GM19468 (cell line): ENCODE measurements at regions not wholly inside any gene's neighbourhood (a gene's known extent, or its start where the extent isn't known, plus 50 kb on each side); places are given as distances from the start of the nearest gene placed in this dataset.

Source experiments
- ATAC-seq: cut with Tn5 transposase; IDR thresholded peaks from one replicate; pipeline ENCODE4 v1.9.1; 2021; ENCODE audit warnings: mild to moderate bottlenecking, moderate library complexity, moderate number of reproducible peaks; ENCODE audit not compliant: unreplicated experiment; ENCODE audit errors: extremely low read depth

DNA sequence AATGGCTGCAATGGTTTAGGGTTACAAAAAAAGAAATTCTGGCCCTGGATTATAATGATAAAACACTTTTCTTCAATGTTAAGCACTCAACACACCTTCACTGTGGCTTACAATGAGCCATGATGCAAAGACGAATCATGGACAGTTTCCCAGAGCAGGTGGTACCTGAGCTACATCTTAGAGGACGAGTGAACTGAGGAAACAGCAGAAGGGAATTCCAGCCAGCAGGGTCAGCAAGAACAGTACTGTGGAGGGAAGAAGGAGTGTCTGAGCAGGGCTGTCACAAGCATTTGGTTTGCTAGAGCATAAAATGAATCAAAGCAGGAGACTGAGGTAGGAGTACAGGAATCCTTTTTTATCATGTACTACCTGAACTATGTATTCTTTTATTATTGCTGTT lies 332.8 kb upstream of the C11orf87 start:
- no peak for ATAC-seq

DNA sequence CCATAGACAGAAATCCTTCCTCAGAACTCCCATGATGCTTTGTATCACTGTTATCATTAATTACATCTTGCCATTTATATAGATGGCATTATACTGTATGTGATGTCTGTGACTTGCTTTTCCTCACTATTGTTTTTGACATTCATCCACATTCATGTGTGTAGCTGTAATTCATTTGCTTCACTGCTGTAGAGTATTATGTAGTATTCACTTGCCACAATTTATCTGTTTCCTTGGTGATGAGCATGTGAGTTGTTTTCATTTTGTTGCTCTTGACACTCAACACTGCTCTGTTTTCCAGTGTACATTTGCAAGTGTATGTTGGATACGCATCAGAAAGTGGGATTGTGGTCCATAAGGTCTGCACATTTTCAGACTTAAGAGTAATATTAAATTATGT lies 328.6 kb upstream of the C11orf87 start:
- no peak for ATAC-seq

DNA sequence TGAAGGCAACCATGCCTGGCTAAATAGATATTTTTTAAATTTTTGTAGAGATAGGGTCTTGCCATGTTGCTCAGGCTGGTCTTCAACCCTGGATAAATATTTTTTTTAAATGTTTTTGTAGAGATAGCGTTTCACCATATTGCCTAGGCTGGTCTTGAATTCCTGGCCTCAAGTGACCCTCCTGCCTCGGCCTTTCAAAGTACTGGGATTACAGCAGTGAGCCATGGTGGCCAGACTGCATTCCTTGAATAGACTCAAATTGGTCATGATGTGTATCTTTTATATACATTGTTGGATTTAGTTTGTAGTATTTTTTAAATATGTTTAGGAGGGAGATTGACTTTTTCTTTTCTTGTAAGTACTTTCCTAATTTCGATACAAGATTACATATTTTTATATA lies 325.7 kb upstream of the C11orf87 start:
- ATAC-seq, result no peak

DNA sequence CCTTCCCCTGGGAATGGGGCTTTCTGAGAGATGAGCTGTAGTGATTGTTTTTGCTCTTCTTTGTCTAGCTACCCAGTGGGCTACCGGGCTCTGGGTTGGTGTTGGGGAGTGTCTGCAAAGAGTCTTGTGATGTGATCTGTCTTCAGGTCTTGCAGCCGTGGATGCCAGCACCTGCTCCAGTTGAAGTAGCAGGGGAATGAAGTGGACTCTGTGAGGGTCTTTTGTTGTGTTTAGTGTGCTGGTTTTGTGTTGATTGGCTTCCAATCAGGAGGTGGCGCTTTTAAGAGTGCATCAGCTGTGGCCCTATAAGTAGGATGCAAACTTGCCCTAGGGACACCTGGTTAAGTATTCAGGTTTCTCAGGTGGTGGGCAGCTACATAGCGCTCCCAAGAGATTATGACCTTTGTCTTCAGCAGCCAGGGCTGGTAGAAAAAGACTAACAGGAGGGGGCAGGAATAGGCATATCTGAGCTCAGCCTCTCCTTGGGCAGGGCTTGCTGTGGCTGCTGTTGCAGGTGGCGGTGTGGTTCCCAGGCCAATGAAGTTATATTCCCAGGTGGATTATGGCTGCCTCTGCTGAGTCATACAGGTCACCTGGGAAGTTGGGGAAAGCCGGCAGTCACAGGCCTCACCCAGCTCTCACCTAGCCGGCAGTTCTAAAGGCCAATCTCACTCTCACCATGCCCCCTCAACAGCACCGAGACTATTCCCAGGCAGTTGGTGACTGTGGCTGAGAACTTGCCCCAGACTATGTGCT lies 315.7 kb upstream of the C11orf87 start:
- ATAC-seq, result no peak

DNA sequence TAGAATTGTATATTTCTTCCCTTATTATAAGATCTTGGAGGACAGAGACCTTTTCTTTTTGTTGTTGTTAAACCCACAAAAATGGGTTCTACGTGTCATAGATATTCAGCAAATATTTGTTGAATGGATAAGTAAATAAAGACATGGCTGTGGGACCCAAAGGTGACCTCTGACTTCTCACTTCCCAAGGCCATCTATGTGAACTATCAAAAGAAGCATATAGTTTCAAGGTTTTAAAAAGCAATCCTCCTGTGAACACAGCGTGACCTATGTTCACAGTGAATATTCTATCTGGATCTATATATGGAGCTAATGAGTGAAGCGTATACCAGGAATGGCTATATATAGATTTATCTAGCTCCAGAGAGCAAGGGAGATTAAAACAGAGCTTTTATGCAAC lies 312.8 kb upstream of the C11orf87 start:
- ATAC-seq, result no peak

DNA sequence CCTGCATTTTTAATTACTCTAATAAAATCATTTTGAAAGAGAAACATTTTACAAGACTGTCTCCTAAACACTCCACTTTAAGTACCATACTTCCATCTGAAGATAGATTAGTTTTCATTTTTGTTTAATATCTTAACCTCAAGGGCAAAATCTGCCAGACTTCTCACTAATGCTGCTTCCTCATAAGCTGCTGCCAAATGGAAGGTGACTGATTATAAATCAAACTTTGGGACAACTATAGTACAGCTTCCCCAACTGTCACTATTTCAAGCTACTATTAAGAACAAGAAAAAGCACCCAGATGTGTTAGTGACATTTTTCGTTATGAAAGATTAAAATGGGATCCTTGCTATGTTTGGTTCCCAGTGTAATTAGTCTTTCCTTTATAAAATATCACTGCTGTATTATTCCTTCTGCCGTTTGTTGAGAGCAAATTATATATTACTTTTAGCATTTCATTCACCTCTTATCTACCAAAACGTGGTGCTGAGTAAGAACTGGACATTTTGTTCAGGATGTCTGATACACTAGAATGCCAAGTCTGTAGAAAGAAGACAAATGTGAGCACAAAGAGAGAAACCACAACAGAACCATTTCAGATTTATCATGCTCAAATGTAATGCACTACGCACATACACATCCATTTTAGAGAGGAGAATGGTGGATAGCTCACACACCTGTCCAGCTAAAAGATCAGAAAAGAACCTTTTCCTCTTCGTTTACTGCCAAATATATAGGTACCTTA lies 312.2 kb upstream of the C11orf87 start:
- no peak for ATAC-seq

DNA sequence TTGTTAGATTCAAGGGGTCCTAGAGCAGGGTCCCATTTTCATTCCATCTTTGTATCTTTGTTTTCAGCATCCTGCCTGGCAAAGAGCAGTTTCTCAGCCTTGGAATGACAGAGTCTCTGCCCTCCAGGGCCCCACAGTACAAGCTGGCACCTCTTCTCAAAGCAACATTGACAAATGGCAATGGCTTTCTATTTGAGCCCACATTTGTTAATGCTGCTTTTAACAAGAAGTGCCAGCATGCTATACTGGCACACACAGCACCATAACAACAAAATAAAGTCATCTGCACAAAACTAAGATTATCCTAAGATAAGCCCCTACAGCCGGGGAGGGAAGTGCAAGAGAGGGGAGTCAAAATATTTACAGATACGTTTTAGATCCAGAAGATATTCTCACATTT lies 309.7 kb upstream of the C11orf87 start:
- ATAC-seq, result no peak

DNA sequence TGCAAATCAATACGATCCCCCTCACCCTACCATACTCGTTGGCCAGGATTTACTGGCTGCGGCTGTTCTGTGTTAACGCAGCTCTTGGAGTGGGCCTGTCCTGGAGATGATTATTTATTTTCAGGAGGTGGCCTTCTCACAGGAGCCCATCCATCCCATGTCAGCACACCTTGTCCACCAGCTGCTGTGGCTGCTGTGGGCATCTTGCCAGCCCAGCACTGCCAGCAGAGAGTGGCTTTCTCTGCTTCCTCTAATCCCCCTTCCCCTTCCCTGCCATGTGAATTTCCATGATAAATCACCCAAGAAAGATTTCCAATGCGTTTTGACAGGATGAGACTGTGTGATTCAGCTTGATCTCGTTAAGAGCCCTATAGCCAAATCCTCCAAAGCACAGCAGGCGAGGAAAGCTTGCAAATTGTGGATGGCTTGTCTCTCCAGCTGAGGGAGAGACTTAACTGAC lies 309.1 kb upstream of the C11orf87 start:
- no peak for ATAC-seq

DNA sequence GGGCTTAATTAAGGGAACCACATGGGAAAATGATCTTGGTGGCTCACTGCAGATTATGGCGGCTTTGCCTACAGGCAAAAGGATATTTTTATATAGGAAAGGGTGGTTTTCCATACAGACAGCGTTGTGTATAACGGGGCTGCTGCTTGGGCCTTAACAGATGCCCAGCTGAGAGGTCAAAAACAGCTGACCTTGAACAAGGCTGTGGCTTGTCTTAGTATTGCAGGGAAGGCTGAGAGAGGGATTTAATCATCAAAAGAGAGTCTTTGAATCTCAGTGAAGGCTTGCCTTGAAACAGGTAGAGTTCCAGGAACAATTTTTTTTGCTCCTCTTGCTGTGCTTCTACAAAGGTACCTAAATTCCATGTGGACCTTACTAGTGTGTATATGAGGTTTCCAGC lies 301.6 kb upstream of the C11orf87 start:
- no peak for ATAC-seq

DNA sequence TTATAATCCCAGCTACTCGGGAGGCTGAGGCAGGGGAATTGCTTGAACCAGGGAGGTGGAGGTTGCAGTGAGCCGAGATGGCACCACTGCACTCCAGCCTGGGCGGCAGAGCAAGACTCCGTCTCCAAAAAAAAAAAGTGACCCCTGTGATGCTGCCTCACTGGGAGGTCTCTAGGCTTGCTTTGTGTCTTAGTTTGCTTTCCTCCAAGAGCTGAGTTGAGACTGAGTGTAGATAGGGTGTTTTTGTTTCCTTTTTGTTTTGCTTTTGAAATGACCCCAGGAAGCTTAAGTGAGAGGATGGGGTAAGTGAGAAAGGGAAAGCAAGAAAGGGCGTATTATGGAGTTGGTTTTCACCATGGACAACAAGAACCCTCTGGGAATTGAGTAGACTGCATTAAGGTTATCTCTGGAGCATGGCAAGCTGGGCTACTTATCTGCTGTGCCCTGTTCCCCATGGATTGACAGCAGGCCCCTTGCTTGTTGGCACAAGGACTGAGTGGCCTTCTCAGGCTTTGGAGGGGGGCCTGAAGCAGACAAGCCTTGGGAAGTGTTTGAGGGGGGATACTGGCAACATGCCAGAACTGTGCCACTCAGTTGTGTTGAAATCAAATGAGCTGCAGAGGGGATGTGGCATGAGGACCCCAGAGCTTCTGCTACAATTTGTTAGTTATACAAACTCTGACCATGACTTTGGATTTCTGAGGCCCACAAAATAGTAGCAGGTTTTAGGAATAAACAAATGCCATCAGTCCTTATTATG lies 300.6 kb upstream of the C11orf87 start:
- no peak for ATAC-seq

DNA sequence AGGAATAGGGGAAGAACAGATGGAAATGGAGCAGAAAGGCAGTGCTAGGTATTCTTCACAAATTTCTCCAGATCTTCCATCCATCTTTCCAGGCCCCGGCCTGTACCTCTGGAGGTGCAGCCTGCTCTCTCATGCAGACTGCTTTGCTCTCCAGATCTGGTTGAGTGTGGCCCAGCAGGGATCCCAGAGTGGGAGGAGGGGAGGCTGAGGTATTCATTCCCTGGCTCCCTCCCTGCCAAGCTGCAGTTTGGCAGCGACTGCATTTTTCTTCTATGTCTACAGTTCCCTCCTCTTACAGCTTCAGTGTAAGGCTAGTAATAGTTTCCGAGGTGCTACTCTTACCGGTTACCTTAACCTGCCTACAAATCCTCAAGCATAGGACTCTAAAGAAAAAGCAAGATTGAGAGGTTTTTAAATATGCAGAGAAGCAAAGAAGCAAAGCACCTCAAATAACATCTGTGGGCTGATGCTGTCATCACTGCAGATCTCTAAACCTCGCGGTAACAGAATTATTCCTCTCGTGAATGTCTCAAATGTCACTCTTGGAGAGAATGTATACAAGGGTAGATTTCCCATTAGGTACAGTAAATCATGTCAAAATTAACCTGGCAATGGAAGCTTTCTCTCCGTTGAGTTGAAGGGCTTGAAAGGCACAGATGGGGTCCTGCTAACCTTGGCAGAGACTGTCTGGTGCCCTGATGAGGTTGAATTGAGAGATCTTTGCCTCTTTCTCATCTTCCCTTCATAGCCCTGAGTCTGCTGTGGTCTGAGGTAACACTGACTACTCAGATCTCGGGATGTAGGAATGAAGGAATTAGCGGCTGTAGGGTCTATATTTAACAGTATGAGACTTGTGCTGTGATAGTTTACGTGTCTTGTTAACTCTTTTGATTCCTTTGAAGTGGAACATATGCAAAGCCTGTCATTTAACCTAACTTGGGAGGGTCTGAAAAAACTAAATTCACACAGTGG lies 297.9 kb upstream of the C11orf87 start:
- no peak for ATAC-seq

DNA sequence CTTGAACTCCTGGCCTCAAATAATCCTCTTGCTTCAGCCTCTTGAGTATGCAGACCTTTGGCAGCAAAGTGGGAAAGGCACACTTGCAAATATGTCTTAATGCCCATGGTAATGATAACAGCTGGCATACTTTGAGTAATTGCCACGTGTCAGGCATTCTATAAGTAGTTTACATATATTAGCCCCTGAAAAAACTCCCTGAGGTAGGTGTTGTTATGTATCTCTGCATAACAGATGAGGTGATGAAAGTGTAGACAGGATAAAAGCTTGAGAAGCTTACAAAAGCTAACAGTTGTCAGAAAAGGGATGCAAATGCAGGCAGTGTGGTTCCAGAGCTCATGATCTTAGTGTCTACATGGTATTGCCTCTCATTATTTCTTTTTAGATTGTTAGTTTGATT lies 291.1 kb upstream of the C11orf87 start:
- no peak for ATAC-seq

DNA sequence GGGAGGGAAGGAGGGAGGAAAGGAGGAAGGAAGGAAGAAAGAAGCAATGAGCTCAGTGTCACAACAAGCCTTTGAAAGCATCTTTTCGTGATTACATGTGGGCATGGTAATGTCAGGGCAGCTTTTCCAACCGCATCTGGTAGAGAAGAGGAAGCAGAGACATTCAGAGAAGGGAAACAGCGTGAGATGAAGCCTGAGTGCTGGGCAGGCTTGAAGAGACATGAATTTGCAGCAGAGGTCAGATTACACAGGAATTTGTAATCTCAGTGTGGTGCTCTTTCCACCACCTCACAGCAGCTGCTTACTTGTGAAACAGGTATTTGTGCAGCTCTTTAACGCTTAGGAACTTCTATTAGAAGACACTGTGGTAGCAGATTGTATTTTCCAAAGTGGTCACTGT lies 289.5 kb upstream of the C11orf87 start:
- ATAC-seq, result no peak

DNA sequence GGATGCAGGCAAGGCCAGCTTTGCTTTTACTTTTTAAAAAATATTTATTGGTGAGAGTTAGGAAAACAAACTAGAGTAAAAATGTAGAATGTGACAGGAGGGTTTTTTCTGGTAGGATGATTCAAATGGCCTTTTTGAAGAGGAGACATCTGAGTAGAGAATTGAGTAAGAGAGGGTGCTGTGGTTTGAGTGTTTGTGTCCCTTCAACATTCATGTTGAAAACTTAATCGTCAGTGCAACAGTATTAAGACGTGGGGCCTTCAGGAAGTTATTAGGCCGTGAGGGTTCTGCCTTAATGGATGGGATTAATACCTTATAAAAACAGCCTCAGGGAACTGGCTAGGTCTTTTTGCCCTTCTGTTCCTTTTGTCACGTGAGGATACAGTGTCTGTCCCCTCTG lies 288.8 kb upstream of the C11orf87 start:
- ATAC-seq, result no peak

DNA sequence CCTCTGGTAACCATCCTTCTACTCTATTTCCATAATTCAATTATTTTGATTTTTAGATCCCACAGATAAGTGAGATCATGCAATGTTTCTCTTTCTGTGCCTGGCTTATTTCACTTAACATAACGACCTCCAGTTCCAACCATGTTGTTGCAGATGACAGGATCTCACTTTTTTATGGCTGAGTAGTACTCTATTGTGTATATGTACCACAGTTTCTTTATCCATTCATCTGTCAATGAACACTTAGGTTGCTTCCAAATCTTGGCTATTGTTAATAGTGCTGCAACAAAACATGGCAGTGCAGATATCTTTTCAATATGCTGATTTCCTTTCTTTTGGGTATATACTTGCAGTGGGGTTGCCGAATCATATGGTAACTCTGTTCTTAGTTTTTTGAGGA lies 286.4 kb upstream of the C11orf87 start:
- no peak for ATAC-seq

DNA sequence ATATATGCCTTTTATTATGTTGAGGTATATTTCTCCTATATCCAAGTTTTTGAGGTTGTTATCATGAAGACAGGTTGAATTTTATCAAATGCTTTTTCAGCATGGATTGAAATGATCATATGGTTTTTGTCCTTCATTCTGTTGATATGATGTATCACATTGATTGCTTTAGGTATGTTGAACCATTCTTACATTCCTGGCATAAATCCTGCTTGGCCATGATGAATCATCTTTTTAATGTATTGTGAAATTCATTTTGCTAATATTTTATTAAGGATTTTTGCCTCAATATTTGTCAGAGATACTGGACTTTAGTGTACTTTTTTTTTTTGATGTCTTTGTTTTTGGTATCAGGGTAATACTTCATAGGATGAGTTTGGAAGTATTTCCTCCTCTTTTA lies 283.8 kb upstream of the C11orf87 start:
- no peak for ATAC-seq

DNA sequence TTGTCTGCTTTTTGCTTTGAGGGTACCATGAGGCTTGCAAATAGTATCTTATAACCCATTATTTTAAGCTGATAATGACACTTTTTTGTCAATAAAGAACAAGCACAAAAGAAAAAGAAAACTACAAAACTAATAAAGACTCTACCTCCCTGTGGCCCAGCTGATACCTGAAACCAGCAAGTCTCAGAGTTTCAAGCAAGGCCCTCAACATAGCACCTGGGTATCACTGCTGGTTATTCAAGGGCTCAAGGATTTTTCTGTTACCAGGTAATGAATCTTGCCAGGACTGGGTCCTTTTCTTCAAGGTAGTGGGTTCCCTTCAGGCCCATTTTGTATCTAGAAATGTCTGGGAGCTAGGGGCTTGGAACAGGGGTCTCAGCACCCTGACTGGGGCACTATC lies 281.6 kb upstream of the C11orf87 start:
- ATAC-seq, result no peak

DNA sequence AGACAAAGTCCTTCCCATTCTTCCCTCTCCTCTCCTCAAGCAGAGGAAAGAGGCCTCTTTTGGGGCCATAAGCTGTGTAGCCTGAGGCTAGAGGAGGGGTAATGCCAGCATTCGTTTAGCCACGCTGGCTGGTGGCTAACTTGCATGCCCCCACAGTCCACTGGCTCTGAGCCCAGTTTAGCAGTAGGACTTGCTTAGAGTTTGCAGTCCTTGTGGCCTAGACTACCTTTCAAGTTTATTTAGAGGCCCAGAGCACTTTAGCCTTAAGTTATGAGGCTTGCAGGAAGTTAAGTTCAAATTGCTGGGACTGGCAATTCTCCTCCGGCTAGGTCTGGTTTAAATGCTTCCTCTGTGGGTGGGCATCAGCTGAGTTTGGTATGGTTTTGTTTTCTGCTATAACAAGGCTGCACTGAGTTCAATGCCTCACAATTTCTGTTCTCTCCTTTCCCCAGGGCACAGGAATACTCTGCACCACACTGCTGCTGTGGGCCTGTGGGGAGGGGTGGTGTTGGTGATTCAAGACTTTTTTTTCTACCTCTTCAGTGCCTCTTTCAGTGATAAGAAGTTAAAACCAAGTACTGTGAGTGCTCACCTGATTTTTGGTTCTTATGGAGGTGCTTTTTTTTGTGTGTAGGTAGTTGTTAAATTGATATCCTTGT lies 281.0 kb upstream of the C11orf87 start:
- no peak for ATAC-seq

DNA sequence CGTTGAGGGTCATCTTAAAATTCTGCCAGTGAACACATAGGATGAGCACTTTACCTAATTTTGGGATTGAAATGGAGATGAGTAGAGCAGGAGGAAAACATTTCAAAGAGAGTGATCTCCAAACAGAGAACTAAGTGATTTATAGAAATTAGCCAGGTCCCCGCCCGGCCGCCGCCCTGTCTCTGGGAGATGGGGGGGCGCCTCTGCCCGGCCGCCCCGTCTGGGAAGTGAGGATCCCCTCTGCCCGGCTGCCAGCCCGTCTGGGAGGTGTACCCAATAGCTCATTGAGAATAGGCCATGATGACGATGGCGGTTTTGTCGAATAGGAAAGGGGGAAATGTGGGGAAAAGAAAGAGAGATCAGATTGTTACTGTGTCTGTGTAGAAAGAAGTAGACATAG lies 276.7 kb upstream of the C11orf87 start:
- ATAC-seq, result no peak
